Mesothelial cell of epicardium (in vitro differentiated cells): ENCODE measurements at regions not wholly inside any gene's neighbourhood (a gene's known extent, or its start where the extent isn't known, plus 50 kb on each side); places are given as distances from the start of the nearest gene placed in this dataset.

Source experiments
- DNase-seq, 2 experiments: peaks; one replicate each; pipeline ENCODE4 v3.0.0; 2021; ENCODE audit warnings: low spot score in 2 of 2; ENCODE audit not compliant: unreplicated experiment in 2 of 2
- H3K27ac Mint-ChIP-seq: 2 replicates; pipeline ENCODE4 v1.8.0; 2021; ENCODE audit warnings: mixed read lengths
- H3K27me3 Mint-ChIP-seq: 2 replicates; pipeline ENCODE4 v1.8.0; 2021; ENCODE audit warnings: low read depth, mixed read lengths
- H3K36me3 Mint-ChIP-seq: 2 replicates; pipeline ENCODE4 v1.8.0; 2021; ENCODE audit warnings: mixed read lengths
- H3K4me1 Mint-ChIP-seq: 2 replicates; pipeline ENCODE4 v1.8.0; 2021; ENCODE audit warnings: mixed read lengths
- H3K4me3 Mint-ChIP-seq: 2 replicates; pipeline ENCODE4 v1.8.0; 2021; ENCODE audit warnings: mild to moderate bottlenecking, moderate library complexity, mixed read lengths
- H3K9me3 Mint-ChIP-seq: 2 replicates; pipeline ENCODE4 v1.8.0; 2021; ENCODE audit warnings: mixed read lengths
- TF ChIP-seq, protein P1 (sequence below): fragments of 200-600 bp; sonication (generic); IDR thresholded peaks from one replicate; pipeline ENCODE4 v1.5.0; 2021; ENCODE audit warnings: antibody characterized with exemption; ENCODE audit not compliant: unreplicated experiment

DNA sequence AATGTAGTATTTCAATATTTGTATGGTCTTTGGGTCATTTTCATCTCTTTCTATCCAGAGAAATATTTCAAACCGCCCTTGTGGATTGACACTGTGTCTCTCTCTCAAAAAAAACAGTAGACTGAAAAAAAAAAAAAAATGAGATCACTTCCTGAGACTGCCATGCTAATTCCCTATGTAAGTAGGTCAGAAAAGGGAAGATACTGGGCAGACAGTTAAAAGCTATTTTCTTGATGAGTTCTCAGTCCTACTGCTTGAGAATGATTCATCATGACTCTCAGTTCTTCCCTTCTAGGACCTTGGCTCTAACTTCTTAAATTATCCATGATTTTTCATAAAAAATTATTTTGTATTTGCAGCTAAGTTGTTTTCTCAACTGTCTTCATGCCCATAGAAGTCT, 672.3 kb upstream of the REG3G start:
- H3K9me3 Mint-ChIP-seq, result peaks cover 12% of the 10 kb centered on the region
- H3K4me3 Mint-ChIP-seq, result no peak overlapping the region
- no peaks in the 10 kb centered on the region for H3K27me3 Mint-ChIP-seq
- no peak for DNase-seq
- peaks cover 2% of the 10 kb centered on the region for H3K4me1 Mint-ChIP-seq
- H3K27ac Mint-ChIP-seq, result no peak overlapping the region
- H3K36me3 Mint-ChIP-seq, result no peaks in the 10 kb centered on the region
- TF ChIP-seq, protein P1, sequence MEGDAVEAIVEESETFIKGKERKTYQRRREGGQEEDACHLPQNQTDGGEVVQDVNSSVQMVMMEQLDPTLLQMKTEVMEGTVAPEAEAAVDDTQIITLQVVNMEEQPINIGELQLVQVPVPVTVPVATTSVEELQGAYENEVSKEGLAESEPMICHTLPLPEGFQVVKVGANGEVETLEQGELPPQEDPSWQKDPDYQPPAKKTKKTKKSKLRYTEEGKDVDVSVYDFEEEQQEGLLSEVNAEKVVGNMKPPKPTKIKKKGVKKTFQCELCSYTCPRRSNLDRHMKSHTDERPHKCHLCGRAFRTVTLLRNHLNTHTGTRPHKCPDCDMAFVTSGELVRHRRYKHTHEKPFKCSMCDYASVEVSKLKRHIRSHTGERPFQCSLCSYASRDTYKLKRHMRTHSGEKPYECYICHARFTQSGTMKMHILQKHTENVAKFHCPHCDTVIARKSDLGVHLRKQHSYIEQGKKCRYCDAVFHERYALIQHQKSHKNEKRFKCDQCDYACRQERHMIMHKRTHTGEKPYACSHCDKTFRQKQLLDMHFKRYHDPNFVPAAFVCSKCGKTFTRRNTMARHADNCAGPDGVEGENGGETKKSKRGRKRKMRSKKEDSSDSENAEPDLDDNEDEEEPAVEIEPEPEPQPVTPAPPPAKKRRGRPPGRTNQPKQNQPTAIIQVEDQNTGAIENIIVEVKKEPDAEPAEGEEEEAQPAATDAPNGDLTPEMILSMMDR, result no peak

DNA sequence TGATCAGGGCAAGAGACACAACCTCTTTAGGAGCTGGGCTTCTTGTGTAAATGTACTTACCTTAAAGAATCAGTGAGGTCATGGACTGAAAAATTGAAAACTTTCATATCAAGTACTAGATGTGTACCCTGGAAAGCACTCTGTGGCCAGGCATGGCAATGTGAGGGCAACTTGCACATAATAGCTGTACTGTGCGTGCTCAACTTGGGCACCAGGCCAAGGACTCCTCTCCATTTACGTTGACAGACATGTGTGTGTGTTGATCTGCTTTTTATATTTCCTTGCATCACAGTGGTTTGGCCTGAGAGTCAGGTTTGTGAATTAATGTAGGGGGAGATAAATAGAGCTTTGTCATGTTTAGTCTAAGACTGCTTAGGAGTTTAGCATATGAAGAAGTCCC, 669.5 kb upstream of the REG3G start:
- no peak for DNase-seq
- Mint-ChIP-seq H3K27ac (no peak overlapping the region), H3K4me1 (no peaks in the 10 kb centered on the region), H3K36me3 (no peaks in the 10 kb centered on the region), H3K4me3 (no peak overlapping the region), H3K27me3 (no peaks in the 10 kb centered on the region), H3K9me3 (peaks cover 12% of the 10 kb centered on the region)
- TF ChIP-seq, protein P1, result no peak

DNA sequence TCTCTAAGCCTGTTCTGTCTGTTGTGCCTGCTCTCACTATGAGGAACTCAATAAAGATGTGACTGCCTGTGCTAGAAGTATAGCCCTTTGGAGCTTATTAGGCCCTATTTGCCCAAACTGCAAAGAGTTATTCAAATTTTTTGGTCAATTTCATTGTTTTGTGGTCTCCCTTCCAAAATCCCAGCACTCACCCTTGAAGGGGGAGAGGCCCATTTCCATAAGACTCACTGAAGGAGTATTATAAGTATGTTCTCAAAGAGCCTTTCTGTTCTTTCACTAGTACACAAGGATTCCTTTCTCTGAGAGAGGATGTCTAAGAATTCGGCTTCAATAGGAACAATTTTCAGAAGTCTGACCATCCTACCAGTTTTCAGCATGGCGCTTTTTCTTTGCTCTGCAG, 641.9 kb upstream of the REG3G start:
- peaks cover 6% of the 10 kb centered on the region for H3K9me3 Mint-ChIP-seq
- H3K4me3 Mint-ChIP-seq, result no peak overlapping the region
- no peak for DNase-seq
- no peaks in the 10 kb centered on the region for H3K4me1 Mint-ChIP-seq
- H3K27me3 Mint-ChIP-seq, result no peaks in the 10 kb centered on the region
- H3K27ac Mint-ChIP-seq, result no peak overlapping the region
- TF ChIP-seq, protein P1, result no peak
- no peaks in the 10 kb centered on the region for H3K36me3 Mint-ChIP-seq

DNA sequence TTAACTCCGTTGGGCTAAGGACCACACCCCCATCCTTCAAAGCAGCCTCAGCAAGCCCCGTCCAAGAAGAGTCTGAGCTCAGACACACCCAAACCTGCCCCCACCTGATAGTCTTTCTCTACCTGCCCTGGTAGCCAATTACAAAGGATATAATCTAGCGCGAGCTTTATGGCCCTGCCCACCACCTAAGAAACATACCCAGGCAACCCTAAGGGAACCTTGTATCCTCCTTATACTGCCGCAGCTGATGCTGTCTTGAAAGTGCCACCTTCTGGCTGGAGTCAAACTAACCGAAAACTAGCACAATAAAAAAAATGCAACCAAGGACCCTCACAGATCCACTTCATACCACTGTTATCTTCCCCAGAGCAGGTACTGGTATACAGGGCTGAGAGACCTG, 628.3 kb upstream of the REG3G start:
- Mint-ChIP-seq H3K36me3 (peaks cover 1% of the 10 kb centered on the region), H3K4me1 (no peaks in the 10 kb centered on the region), H3K27me3 (no peaks in the 10 kb centered on the region), H3K4me3 (no peak overlapping the region), H3K27ac (no peak overlapping the region), H3K9me3 (peaks cover 65% of the 10 kb centered on the region)
- TF ChIP-seq, protein P1, result no peak
- no peak for DNase-seq

DNA sequence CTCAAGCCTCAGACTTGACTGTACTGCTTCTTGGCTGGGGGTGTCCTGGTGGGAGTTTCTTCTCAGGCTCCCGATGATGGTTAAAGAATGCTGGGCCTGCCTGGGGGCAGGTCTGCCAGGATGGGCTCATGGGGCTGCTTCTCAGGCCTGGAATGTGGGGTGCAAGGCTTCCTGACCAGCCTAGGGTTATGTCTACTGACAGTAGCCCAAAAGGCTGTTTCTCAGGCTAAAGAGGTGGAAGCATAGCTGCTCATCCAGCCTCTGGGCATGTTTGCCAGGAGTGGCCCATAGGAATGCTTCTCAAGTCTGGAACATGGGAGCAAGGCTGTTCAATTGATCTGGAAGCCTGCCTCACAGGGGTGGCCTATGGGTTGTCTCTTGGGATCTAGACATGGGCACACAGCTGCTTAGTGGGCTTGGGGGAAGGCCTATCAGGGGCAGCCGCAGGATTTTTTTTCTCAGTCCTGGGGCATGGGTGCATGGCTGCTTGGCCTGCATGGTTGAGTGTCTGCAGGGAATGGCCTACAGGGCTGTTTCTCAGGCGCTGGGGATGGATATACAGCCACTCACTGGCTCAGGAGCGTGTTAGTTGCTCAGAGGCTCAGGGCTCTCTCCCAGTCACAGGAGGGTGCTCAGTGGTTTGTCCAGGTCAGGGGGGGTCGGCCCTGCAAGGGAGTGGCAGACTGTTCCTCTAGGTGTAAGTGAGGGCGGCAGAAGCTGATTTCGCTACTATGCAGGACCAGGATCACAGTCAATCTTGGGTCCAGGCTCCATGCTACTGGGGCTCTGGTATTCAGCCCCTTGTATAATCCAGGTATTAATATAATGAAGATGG, 617.3 kb upstream of the REG3G start:
- no peaks in the 10 kb centered on the region for H3K36me3 Mint-ChIP-seq
- no peak overlapping the region for H3K4me3 Mint-ChIP-seq
- DNase-seq, result no peak
- no peaks in the 10 kb centered on the region for H3K9me3 Mint-ChIP-seq
- no peak overlapping the region for H3K27ac Mint-ChIP-seq
- H3K4me1 Mint-ChIP-seq, result peaks cover 4% of the 10 kb centered on the region
- no peaks in the 10 kb centered on the region for H3K27me3 Mint-ChIP-seq
- TF ChIP-seq, protein P1, result no peak
